ENCODE measurements at regions not wholly inside any gene's neighbourhood (a gene's known extent, or its start where the extent isn't known, plus 50 kb on each side); places are given as distances from the start of the nearest gene placed in this dataset.

DNA sequence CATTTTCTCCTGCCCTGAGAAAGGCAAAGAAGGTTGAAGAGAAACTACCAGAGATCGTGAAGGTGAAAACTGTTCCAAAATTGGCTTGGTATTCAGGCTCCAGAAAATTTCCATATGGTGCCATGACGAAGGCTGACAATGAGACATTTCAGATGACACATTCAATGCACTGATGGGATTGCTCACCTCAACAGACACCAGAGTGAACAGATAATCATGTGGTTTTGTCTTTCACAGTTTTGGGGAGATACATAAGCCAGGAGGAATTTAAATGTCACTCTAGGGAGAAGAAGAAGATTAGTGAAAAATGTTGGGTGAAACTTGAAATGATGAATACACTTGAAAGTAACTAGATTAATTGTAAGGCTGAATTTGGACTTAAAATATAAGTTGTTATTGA, 339.7 kb upstream of the EPHA3 start:
- TF ChIP-seq, protein P1, sequence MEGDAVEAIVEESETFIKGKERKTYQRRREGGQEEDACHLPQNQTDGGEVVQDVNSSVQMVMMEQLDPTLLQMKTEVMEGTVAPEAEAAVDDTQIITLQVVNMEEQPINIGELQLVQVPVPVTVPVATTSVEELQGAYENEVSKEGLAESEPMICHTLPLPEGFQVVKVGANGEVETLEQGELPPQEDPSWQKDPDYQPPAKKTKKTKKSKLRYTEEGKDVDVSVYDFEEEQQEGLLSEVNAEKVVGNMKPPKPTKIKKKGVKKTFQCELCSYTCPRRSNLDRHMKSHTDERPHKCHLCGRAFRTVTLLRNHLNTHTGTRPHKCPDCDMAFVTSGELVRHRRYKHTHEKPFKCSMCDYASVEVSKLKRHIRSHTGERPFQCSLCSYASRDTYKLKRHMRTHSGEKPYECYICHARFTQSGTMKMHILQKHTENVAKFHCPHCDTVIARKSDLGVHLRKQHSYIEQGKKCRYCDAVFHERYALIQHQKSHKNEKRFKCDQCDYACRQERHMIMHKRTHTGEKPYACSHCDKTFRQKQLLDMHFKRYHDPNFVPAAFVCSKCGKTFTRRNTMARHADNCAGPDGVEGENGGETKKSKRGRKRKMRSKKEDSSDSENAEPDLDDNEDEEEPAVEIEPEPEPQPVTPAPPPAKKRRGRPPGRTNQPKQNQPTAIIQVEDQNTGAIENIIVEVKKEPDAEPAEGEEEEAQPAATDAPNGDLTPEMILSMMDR (IDR thresholded peaks at IDR 0.05; ENCODE audit: low read length), result no peak
- TF ChIP-seq EZH2 (IDR thresholded peaks at IDR 0.05; ENCODE audit: borderline replicate concordance, low read length), result no peak

Data from OCI-LY1 (cell line).